MCF 10A (cell line): ENCODE measurements at regions not wholly inside any gene's neighbourhood (a gene's known extent, or its start where the extent isn't known, plus 50 kb on each side); places are given as distances from the start of the nearest gene placed in this dataset.

ENCODE experiments used
- BruUV-seq: library from RNA; stranded (reverse); fragments of 400-500 nt; replicated peaks from 2 replicates; lab custom pipeline; 2021; lab: Mats Ljungman, UMichigan
- CTCF ChIA-PET: fragments of 300-600 bp; sonication (Branson Sonifier 250); formaldehyde crosslinking; extraction: SDS; loops from one replicate; lab custom pipeline; 2021; ENCODE audit warnings: antibody characterized with exemption, inconsistent platforms; lab: Yijun Ruan, JAX
- POLR2A ChIA-PET: fragments of 300-600, 350-650 bp; sonication (Branson Sonifier 250); formaldehyde crosslinking; extraction: SDS; loops from one replicate; lab custom pipeline; 2020; ENCODE audit warnings: antibody characterized with exemption, inconsistent platforms; lab: Yijun Ruan, JAX
- DNase-seq: peaks from one replicate; pipeline ENCODE4 v3.0.0-alpha.2; 2018; ENCODE audit not compliant: unreplicated experiment
- H3K27ac Mint-ChIP-seq: one replicate; pipeline ENCODE4 v1.8.0; 2022; ENCODE audit warnings: mild to moderate bottlenecking, low read depth, mixed read lengths; ENCODE audit not compliant: unreplicated experiment
- H3K27me3 Mint-ChIP-seq: one replicate; pipeline ENCODE4 v1.8.0; 2022; ENCODE audit warnings: mixed read lengths; ENCODE audit not compliant: insufficient read depth, unreplicated experiment
- H3K36me3 Mint-ChIP-seq: one replicate; pipeline ENCODE4 v1.8.0; 2022; ENCODE audit warnings: mild to moderate bottlenecking, moderate library complexity, mixed read lengths; ENCODE audit not compliant: insufficient read depth, unreplicated experiment
- H3K4me1 Mint-ChIP-seq: one replicate; pipeline ENCODE4 v1.8.0; 2022; ENCODE audit warnings: mixed read lengths; ENCODE audit not compliant: insufficient read depth, unreplicated experiment
- H3K4me3 Mint-ChIP-seq: one replicate; pipeline ENCODE4 v1.8.0; 2022; ENCODE audit warnings: mild to moderate bottlenecking, moderate library complexity, mixed read lengths; ENCODE audit not compliant: unreplicated experiment
- H3K9me3 Mint-ChIP-seq: one replicate; pipeline ENCODE4 v1.8.0; 2022; ENCODE audit warnings: mixed read lengths; ENCODE audit not compliant: unreplicated experiment
- intact Hi-C: fragments of 100-400 bp; cut with micrococcal nuclease; formaldehyde crosslinking; loops from 2 replicates; pipeline ENCODE4 v1.14.1; 2022
- TF ChIP-seq, protein P1 (sequence below): fragments of 200-600 bp; IDR thresholded peaks from one replicate; pipeline ENCODE4 v1.8.0; 2022; ENCODE audit warnings: antibody characterized with exemption, mild to moderate bottlenecking; ENCODE audit not compliant: unreplicated experiment

DNA sequence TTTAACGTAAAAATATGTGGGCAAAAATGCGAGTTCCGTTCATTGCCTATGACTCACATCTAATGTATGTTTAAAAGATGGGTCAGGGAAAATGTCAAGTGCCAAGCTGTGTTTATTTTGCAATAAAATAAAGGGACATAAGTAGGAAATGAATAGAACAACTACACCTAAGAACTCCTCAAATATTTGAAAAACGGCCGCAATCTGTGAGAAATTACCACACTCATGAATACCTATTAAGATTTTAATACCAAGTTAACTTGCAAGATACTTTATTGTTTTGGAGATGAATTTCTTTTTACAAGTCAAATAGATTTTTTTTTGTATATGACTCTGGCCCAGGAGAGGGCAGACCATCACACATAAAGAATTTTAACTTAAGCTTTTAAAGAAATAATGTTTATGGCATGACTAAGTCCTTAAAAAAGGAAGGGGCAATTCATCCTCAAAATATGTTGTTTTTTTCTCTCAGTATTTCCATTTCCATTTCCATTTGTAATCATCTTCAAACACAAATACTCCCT lies 152.7 kb downstream of the SUCNR1 start:
- Mint-ChIP-seq H3K4me3 (no peak overlapping the region), H3K27ac (no peak overlapping the region), H3K9me3 (no peaks in the 10 kb centered on the region), H3K36me3 (peaks cover 4% of the 10 kb centered on the region), H3K27me3 (no peaks in the 10 kb centered on the region), H3K4me1 (peaks cover 38% of the 10 kb centered on the region)
- TF ChIP-seq, protein P1, sequence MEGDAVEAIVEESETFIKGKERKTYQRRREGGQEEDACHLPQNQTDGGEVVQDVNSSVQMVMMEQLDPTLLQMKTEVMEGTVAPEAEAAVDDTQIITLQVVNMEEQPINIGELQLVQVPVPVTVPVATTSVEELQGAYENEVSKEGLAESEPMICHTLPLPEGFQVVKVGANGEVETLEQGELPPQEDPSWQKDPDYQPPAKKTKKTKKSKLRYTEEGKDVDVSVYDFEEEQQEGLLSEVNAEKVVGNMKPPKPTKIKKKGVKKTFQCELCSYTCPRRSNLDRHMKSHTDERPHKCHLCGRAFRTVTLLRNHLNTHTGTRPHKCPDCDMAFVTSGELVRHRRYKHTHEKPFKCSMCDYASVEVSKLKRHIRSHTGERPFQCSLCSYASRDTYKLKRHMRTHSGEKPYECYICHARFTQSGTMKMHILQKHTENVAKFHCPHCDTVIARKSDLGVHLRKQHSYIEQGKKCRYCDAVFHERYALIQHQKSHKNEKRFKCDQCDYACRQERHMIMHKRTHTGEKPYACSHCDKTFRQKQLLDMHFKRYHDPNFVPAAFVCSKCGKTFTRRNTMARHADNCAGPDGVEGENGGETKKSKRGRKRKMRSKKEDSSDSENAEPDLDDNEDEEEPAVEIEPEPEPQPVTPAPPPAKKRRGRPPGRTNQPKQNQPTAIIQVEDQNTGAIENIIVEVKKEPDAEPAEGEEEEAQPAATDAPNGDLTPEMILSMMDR = peak; percentile 30
- no TSS peak for BruUV-seq
- POLR2A ChIA-PET = interaction anchor here (0.6 to 0.7 kb wide), 3 partner anchors 39 to 420 kb away, joined by 3 read pairs; no protein-coding TSS in a partner anchor
- intact Hi-C loops = loop anchor here (1.0 to 10.0 kb wide), 3 partner anchors 101 to 418 kb away; partner anchors contain the start of gene MBNL1
- CTCF ChIA-PET = interaction anchor here (0.9 to 1.0 kb wide), 2 partner anchors 149 to 451 kb away, joined by 3 to 4 read pairs; no protein-coding TSS in a partner anchor
- DNase-seq = peak; percentile 75

DNA sequence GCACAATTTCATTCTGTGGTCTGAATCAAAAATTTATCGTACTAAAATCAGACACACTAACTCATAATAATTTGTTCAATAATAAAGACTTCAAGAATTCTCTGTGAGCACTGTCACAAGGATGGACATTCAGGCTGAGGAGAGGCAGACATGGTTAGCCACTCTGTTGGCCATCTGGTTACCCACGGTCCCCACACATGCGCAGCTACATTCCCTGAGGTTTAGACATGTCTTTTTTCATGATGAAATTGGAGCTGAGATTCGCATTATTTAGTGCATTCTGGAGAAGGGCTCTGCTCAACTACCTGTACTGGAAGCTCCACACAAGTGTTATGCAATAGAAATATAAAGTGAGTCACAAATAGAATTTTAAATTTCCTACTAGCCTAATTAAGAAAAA lies 156.9 kb downstream of the SUCNR1 start:
- DNase-seq = peak; percentile 34
- CTCF ChIA-PET = interaction anchor here (0.5 to 1.2 kb wide), 3 partner anchors 12 to 481 kb away, joined by 3 to 4 read pairs (median 3); no protein-coding TSS in a partner anchor
- no peaks in the 10 kb centered on the region for H3K27me3 Mint-ChIP-seq
- no peaks in the 10 kb centered on the region for H3K9me3 Mint-ChIP-seq
- TF ChIP-seq, protein P1 = no peak
- H3K4me3 Mint-ChIP-seq = no peak overlapping the region
- BruUV-seq = no TSS peak
- H3K4me1 Mint-ChIP-seq = peaks cover 8% of the 10 kb centered on the region
- intact Hi-C loops = no loop called here
- POLR2A ChIA-PET = interaction anchor here (1.2 to 2.2 kb wide), 2 partner anchors 12 to 91 kb away, joined by 3 to 13 read pairs; no protein-coding TSS in a partner anchor
- H3K27ac Mint-ChIP-seq = no peak overlapping the region
- H3K36me3 Mint-ChIP-seq = peaks cover 4% of the 10 kb centered on the region

DNA sequence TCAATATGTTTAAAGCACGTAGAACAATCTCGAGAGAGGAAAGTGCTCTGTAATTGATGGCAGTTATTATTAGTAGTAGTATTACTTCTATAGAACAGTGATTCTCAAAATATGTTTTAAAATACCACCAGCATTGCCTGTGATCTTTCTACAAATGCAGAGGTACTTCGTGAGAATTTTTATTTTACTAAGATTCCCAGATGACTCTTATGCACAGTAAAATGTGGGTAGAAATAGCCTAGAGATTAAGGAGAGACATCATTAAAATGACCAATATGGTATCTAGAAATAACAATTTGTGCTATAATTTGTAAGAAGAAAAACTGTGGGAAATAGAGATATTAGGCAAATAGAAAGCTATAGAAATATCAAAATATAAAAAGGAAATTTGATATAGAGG lies 157.9 kb downstream of the SUCNR1 start:
- no peak overlapping the region for H3K4me3 Mint-ChIP-seq
- TF ChIP-seq, protein P1 = no peak
- intact Hi-C loops = no loop called here
- no peak overlapping the region for H3K27ac Mint-ChIP-seq
- BruUV-seq = no TSS peak
- no peaks in the 10 kb centered on the region for H3K9me3 Mint-ChIP-seq
- CTCF ChIA-PET = no interaction called here
- H3K36me3 Mint-ChIP-seq = peaks cover 4% of the 10 kb centered on the region
- POLR2A ChIA-PET = interaction anchor here (0.6 to 2.2 kb wide), 3 partner anchors 11 to 212 kb away, joined by 3 to 13 read pairs (median 3); no protein-coding TSS in a partner anchor
- DNase-seq = no peak
- H3K27me3 Mint-ChIP-seq = no peaks in the 10 kb centered on the region
- H3K4me1 Mint-ChIP-seq = peaks cover 2% of the 10 kb centered on the region

DNA sequence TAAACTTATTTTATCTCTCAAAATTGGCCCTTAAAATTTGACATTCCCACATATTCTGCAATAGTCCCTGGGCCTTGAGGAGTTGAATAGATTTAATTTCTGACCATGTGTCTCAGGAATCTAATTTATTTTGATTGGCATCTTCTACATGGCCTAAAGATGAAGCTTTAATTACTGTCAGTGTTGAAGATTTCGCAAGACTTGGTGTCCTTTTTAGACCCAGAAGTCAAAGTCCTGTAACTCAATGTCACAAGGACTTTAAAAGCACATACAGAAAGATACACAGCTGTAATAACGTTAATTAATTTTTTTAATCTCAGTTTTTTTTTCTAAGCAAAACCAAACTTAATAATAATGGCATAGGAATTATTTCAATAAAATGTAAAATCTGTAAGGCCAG lies 163.9 kb downstream of the SUCNR1 start:
- TF ChIP-seq, protein P1 = no peak
- no TSS peak for BruUV-seq
- CTCF ChIA-PET = no interaction called here
- intact Hi-C loops = no loop called here
- Mint-ChIP-seq H3K36me3 (no peaks in the 10 kb centered on the region), H3K4me3 (no peak overlapping the region), H3K27me3 (peaks cover 25% of the 10 kb centered on the region), H3K27ac (no peak overlapping the region), H3K4me1 (no peaks in the 10 kb centered on the region), H3K9me3 (no peaks in the 10 kb centered on the region)
- no peak for DNase-seq
- POLR2A ChIA-PET = no interaction called here
